SH-SY5Y (cell line): ENCODE measurements at regions not wholly inside any gene's neighbourhood (a gene's known extent, or its start where the extent isn't known, plus 50 kb on each side); places are given as distances from the start of the nearest gene placed in this dataset.

Experiments
- GATA2 ChIP-seq: IDR thresholded peaks from 2 replicates; pipeline ENCODE4 v1.6.1; 2011; ENCODE audit warnings: mild to moderate bottlenecking, low read depth, low read length
- GATA3 ChIP-seq: IDR thresholded peaks from 2 replicates; pipeline ENCODE4 v1.6.1; 2011; ENCODE audit warnings: low read depth, mild to moderate bottlenecking, low read length, moderate library complexity

DNA sequence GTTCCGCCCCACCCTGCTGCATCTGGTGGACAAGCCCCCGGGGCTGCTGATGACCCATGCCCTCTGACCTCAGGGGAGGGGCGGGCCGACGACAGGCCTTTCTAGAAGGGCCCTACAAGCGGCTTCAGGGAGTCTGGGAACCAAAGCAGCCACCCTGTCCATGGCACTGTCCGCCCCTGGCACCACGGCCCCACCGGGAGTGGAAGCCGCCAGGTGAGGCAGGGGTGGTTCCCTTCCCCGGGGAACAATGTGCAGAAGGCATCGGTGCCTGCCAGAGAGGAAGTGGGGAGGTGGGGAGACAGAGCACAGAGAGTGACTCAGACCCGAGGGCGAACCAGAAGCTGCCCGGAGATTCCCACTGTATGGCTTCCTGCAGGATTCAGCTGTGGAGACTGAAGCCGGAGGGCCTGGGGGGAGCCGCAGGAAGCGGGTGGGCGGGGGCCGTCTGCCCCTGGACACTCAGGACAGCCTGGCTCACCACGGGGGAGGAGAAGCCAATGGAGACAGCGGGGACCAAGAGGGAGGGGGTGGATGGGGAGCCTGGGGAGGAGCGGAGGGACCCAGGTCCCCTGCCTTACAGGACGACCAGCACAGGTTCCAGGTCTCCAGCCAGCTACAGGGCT, 134.0 kb downstream of the TPRA1 start:
- TF ChIP-seq GATA3 (no peak), GATA2 (no peak)

- no peak for TF ChIP-seq GATA3
- no peak for TF ChIP-seq GATA2
Observed at GRCh38 chr3:127455541-127456450, 134.7 kb downstream of the TPRA1 start.

GRCh38 chr3:127454968-127455367, 135.6 kb downstream of the TPRA1 start:
- no peak for TF ChIP-seq GATA3
- no peak for TF ChIP-seq GATA2

GRCh38 chr3:127454051-127454450, 136.5 kb downstream of the TPRA1 start:
- TF ChIP-seq GATA3, result no peak
- no peak for TF ChIP-seq GATA2

GRCh38 chr3:127452321-127452821, 138.2 kb downstream of the TPRA1 start:
- TF ChIP-seq GATA3 (no peak), GATA2 (no peak)

DNA sequence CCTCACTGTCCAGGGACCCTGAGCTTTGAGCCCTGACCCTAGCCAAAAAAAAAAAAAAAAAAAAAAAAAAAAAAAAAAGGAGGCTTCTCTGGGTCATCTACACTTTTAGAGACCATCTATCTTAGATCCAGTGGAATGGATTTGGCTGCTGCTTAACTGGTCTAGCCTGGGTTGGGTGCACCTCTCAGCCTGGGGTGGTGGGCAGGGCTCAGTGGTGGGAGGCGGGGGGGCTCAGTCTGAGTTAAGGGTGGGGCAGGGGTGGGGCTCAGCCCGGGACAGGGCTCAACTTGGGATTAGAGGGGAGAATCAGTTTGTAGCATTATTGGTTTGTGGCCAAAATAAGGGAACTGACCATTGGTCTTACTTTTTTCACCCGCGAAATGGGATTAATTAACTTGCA, 139.2 kb downstream of the TPRA1 start:
- TF ChIP-seq GATA3, result no peak
- TF ChIP-seq GATA2, result no peak

DNA sequence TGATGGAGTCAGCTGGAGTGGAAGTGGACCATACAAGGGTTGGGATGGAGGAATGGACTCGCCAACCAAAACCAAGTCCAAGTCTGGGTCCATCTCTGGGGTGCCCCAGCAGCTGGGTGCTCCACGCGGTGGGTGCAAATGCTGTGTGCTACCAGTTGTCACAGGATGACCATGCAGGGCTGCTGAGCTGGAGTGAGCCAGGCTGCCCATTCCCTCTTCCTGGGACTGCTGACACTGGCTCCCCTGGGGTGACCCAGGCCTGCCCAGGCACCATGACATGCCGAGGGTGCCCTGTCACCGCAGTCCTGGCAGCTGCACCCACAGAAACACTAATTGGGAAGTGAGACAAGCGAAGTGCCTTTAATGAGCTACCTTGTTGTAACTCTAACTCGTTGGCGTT, 140.2 kb downstream of the TPRA1 start:
- TF ChIP-seq GATA3 (no peak), GATA2 (no peak)

- TF ChIP-seq GATA3, result no peak
- TF ChIP-seq GATA2, result no peak
Observed at GRCh38 chr3:127449486-127450212, 140.9 kb downstream of the TPRA1 start.

- TF ChIP-seq GATA3, result no peak
- TF ChIP-seq GATA2, result no peak
Observed at GRCh38 chr3:127448671-127449070, 141.9 kb downstream of the TPRA1 start.

- TF ChIP-seq GATA3 (no peak), GATA2 (no peak)
Observed at GRCh38 chr3:127448161-127448561, 142.4 kb downstream of the TPRA1 start.

DNA sequence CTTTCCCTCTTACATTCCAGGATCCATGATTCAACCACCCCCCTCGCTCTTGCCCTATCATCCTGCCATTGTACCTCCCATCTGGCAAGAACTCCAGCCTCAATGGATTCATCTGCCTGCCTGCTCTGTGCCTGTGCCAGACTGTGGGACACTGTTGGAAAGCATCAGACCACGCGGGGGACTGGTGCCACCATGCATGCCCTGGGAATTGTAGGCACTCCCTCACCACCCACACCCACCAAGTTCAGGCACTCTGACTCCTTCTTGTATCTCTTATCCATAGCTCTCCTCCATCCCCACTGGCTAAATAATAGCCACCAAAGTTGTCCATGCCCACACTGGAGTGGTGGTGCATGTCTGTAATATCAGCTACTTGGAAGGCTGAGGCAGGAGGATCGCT, 143.8 kb downstream of the TPRA1 start:
- TF ChIP-seq GATA3 (no peak), GATA2 (no peak)

- TF ChIP-seq GATA2 (no peak), GATA3 (no peak)
Observed at GRCh38 chr3:127445581-127446343, 144.8 kb downstream of the TPRA1 start.

GRCh38 chr3:127444761-127445160, 145.8 kb downstream of the TPRA1 start:
- TF ChIP-seq GATA2 (no peak), GATA3 (no peak)

DNA sequence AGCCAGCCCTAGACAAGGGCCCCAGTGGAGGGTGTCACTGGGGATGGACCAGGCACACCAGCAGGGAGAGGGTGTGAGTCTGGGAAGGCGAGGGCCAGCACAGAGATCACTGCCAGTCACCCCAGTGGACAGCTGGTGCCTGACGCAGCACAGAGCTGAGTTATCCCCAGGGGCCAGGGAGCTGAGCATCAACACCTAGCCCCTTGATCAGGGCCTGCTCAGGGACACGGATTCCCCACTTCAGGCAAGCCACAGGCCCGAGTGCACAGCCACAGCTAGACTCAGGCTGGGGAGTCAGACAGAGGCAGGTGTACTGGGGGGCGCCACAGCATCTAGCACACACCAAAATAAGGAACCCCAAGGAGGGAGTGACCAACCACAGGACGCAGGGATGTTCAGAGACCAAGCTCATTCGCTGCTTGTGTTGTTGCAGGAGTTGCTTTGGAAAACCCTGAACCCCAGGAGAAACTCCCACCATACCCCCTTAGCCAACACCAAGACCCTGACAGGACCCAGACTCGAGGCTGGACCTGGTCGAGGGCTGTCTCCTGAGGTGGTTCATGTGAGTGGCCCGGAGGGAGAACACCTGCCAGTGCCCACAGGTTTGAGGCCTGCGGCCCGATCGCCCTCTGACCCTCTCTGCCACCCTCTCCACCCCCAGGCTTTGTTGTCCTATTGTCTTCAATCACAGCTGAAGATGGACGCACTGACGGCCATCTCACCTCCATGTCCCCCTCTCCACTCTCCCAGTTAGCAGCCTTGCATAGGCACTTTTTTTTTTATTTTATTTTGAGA, 146.8 kb downstream of the TPRA1 start:
- TF ChIP-seq GATA3, result no peak
- TF ChIP-seq GATA2, result no peak

DNA sequence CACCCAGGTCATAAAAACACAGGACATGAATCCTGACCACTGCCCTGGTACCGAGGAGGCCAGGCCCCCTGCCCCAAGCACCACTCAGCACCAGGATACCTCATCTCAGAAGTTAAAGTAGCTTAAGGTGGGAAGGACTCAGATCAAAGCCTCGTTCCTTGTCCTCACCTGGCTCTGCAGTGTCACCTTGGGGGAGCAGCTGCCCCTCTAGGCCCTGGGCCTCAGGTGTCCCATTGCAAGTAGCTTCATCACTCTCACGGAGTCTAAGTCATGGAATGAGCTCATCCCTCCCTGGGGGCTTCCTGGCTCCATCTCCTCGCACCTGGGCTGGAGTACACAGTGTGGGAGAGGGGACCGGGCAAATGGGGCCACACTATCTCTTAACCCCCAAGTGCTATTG, 148.0 kb downstream of the TPRA1 start:
- no peak for TF ChIP-seq GATA2
- TF ChIP-seq GATA3, result no peak
